ENCODE measurements at regions not wholly inside any gene's neighbourhood (a gene's known extent, or its start where the extent isn't known, plus 50 kb on each side); places are given as distances from the start of the nearest gene placed in this dataset.

DNA sequence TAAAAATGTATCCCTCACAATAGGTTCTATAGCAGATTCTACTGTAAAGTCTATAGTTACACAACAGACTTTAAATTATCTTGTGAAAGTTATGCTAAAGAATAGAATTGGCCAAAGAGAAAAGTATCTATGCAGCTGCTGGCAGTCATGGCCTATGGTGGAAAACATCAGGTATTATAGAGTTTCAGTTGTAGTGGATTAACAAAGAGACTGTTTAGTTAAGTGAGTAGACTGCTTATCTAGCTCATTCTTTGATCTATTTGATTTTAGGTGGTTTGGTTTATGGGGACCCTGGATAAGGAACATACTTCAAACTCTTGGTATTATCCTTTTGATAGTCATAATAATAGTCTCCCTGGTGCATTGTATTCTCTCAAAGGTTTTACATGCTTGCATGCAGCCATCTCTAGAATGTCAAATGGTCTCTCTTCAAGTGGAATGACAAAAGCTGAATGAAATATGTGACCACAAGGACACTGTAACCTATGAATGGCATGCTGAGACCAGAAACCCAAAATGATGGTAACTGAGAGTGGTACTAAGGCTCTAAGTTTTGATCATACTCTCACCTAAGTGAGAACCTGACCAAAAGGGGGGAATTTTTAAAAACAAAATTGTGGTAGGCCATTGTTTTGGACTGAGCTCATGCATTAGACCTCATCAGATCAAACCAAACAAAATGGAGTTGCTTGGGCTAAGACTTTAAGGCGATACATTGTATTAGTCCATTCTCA is 54.9 kb upstream of the NAMPT start:
- DNase-seq = no peak

DNA sequence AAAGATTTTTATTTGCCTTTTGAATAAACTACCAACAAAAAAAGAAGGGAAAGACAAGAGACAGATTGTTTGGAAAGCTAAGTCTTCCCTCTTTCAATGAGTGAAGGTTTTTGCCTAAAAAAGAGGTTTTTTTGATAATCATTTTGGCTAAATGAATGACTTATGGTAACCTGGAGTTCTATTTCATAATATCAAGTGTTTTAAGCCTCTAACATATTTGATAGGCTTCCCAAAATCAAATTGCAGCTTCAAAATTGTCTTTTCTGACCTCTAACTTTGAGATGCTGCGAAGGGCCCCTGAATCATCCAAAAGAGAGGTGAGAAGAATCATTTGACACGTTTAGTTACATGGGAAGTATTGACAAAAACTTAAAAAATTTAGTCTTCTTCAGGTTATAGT is 53.0 kb upstream of the NAMPT start:
- DNase-seq = no peak

DNA sequence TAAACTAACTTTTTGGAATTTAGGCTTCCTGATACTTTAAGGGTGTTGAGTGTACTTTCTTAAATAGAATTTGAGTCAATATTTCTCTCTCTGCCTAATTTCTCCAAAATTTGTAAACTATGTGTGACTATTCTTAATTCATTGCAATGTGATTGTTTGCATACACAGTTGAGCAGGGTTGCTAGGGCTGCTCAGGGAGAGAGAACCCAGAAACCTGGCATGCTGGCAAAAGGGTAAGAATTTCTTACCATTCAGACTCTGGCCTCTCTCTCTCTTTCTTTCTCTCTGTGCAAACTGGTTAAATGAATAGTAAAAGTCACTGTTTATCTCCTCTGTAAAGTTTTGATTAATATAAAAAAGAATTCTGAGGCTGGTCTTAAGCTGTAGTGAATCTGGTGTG is 51.0 kb upstream of the NAMPT start:
- no peak for DNase-seq

All from NCI-H526 treated with DMSO at 0.1 percent for 48 hours (cell line).